GM12891 (cell line): ENCODE measurements at regions not wholly inside any gene's neighbourhood (a gene's known extent, or its start where the extent isn't known, plus 50 kb on each side); places are given as distances from the start of the nearest gene placed in this dataset.

Source experiments
- POLR2A ChIP-seq: IDR thresholded peaks from 2 replicates; pipeline ENCODE4 v1.6.1; 2011; ENCODE audit warnings: low read depth, low read length, control low read depth
- POLR2AphosphoS5 ChIP-seq: IDR thresholded peaks from 2 replicates; pipeline ENCODE4 v1.6.1; 2011; ENCODE audit warnings: low read depth, low read length, control low read depth
- POU2F2 ChIP-seq: IDR thresholded peaks from 2 replicates; pipeline ENCODE4 v1.6.1; 2011; ENCODE audit warnings: low read depth, mild to moderate bottlenecking, control low read depth, low read length, moderate library complexity
- TAF1 ChIP-seq: IDR thresholded peaks from 2 replicates; pipeline ENCODE4 v1.6.1; 2011; ENCODE audit warnings: low read depth, low read length, control low read depth

- TF ChIP-seq POLR2A (no peak), TAF1 (no peak), POLR2AphosphoS5 (no peak), POU2F2 (no peak)
Observed at GRCh38 chr11:25349537-25349936, 852.7 kb downstream of the LUZP2 start.
